DOHH2 (cell line): ENCODE measurements at regions not wholly inside any gene's neighbourhood (a gene's known extent, or its start where the extent isn't known, plus 50 kb on each side); places are given as distances from the start of the nearest gene placed in this dataset.

ENCODE experiments used
- H3F3A ChIP-seq: fragments of 200-600 bp; sonication (generic), shearing (Covaris generic); 2 replicates; pipeline ENCODE4 v1.6.0; 2016; ENCODE audit warnings: antibody characterized with exemption, mild to moderate bottlenecking; ENCODE audit not compliant: control insufficient read depth, insufficient read depth
- H3K27ac ChIP-seq: fragments of 200-600 bp; sonication (generic); 2 replicates; pipeline ENCODE4 v1.5.1; 2014; ENCODE audit warnings: low read depth, mild to moderate bottlenecking, low read length, moderate library complexity
- H3K27me3 ChIP-seq: fragments of 200-600 bp; sonication (generic); 2 replicates; pipeline ENCODE4 v1.6.1; 2014; ENCODE audit warnings: mild to moderate bottlenecking, low read length, mixed read lengths; ENCODE audit not compliant: control insufficient read depth
- H3K36me3 ChIP-seq: fragments of 200-600 bp; sonication (generic); 2 replicates; pipeline ENCODE4 v1.6.1; 2014; ENCODE audit warnings: mild to moderate bottlenecking, low read length, moderate library complexity, mixed read lengths; ENCODE audit not compliant: control insufficient read depth
- H3K4me1 ChIP-seq: fragments of 200-600 bp; sonication (generic); 2 replicates; pipeline ENCODE4 v1.6.1; 2014; ENCODE audit warnings: mild to moderate bottlenecking, low read length, mixed read lengths; ENCODE audit not compliant: control insufficient read depth
- H3K4me2 ChIP-seq: fragments of 200-600 bp; sonication (generic); 2 replicates; pipeline ENCODE4 v1.6.0; 2014; ENCODE audit warnings: mild to moderate bottlenecking, low read length, moderate library complexity
- H3K4me3 ChIP-seq: fragments of 200-600 bp; sonication (generic); 2 replicates; pipeline ENCODE4 v1.5.1; 2014; ENCODE audit warnings: mild to moderate bottlenecking, low read length, mixed read lengths
- H3K79me2 ChIP-seq: fragments of 200-600 bp; sonication (generic); 2 replicates; pipeline ENCODE4 v1.6.1; 2014; ENCODE audit warnings: mild to moderate bottlenecking, low read length, mixed read lengths; ENCODE audit not compliant: control insufficient read depth
- H3K9me2 ChIP-seq: fragments of 200-600 bp; sonication (generic); replicated peaks from 2 replicates; pipeline ENCODE4 v1.6.1; 2014; ENCODE audit warnings: mild to moderate bottlenecking, low read length, mixed read lengths; ENCODE audit not compliant: control insufficient read depth
- H3K9me3 ChIP-seq: fragments of 200-600 bp; sonication (generic); 2 replicates; pipeline ENCODE4 v1.6.1; 2014; ENCODE audit warnings: antibody characterized with exemption, low read length, mixed read lengths; ENCODE audit not compliant: control insufficient read depth, insufficient read depth
- H4K20me1 ChIP-seq: fragments of 200-600 bp; sonication (generic); 2 replicates; pipeline ENCODE4 v1.6.0; 2014; ENCODE audit warnings: low read depth, mild to moderate bottlenecking, antibody characterized with exemption, low read length, moderate library complexity; ENCODE audit not compliant: control insufficient read depth, insufficient read depth
- CTCF ChIP-seq: fragments of 200-600 bp; sonication (generic); IDR thresholded peaks from one replicate; pipeline ENCODE4 v1.5.1; 2014; ENCODE audit warnings: antibody characterized with exemption, mild to moderate bottlenecking, low read depth, low read length; ENCODE audit not compliant: poor library complexity, severe bottlenecking
- EZH2phosphoT487 ChIP-seq: fragments of 200-600 bp; sonication (generic); IDR thresholded peaks from 2 replicates; pipeline ENCODE4 v1.6.1; 2017; ENCODE audit warnings: borderline replicate concordance, mild to moderate bottlenecking, antibody characterized with exemption, low read length, moderate library complexity, mixed read lengths

- Histone ChIP-seq H3K27ac (no peak overlapping the region), H3K27me3 (no peaks in the 10 kb centered on the region), H3K4me2 (no peak overlapping the region), H3K4me1 (no peaks in the 10 kb centered on the region), H4K20me1 (no peaks in the 10 kb centered on the region), H3K79me2 (no peaks in the 10 kb centered on the region), H3K9me2 (no peaks in the 10 kb centered on the region), H3F3A (no peaks in the 10 kb centered on the region), H3K4me3 (no peak overlapping the region), H3K9me3 (no peaks in the 10 kb centered on the region; the same call in 1 of the 2 replicates), H3K36me3 (no peaks in the 10 kb centered on the region)
- TF ChIP-seq CTCF (no peak), EZH2phosphoT487 (no peak)
Observed at GRCh38 chr4:179071131-179071530, 1628.9 kb upstream of the AGA start.

- Histone ChIP-seq H3K36me3 (no peaks in the 10 kb centered on the region), H3K9me2 (no peaks in the 10 kb centered on the region), H4K20me1 (no peaks in the 10 kb centered on the region), H3K27me3 (no peaks in the 10 kb centered on the region), H3K4me1 (no peaks in the 10 kb centered on the region), H3K27ac (no peak overlapping the region), H3F3A (no peaks in the 10 kb centered on the region), H3K4me3 (no peak overlapping the region), H3K4me2 (no peak overlapping the region), H3K9me3 (no peaks in the 10 kb centered on the region), H3K79me2 (no peaks in the 10 kb centered on the region)
- TF ChIP-seq EZH2phosphoT487 (no peak), CTCF (no peak)
Observed at GRCh38 chr4:179076865-179077264, 1634.6 kb upstream of the AGA start.

GRCh38 chr4:179095585-179096221, 1653.5 kb upstream of the AGA start:
- no peak overlapping the region for H3K4me2 ChIP-seq
- H3K79me2 ChIP-seq: no peaks in the 10 kb centered on the region
- no peak for TF ChIP-seq CTCF
- no peak for TF ChIP-seq EZH2phosphoT487
- no peaks in the 10 kb centered on the region for H3K9me3 ChIP-seq
- H3K36me3 ChIP-seq: no peaks in the 10 kb centered on the region
- no peak overlapping the region for H3K27ac ChIP-seq
- H3F3A ChIP-seq: no peaks in the 10 kb centered on the region
- no peaks in the 10 kb centered on the region for H3K9me2 ChIP-seq
- H3K4me3 ChIP-seq: no peak overlapping the region
- H3K27me3 ChIP-seq: no peaks in the 10 kb centered on the region
- H3K4me1 ChIP-seq: no peaks in the 10 kb centered on the region
- no peaks in the 10 kb centered on the region for H4K20me1 ChIP-seq
